Vagina (tissue), 2 donors: ENCODE measurements at regions not wholly inside any gene's neighbourhood (a gene's known extent, or its start where the extent isn't known, plus 50 kb on each side); places are given as distances from the start of the nearest gene placed in this dataset.

Experiments
- POLR2A ChIP-seq, 2 donors: fragments of 450-650 bp; IDR thresholded peaks; one replicate each; pipeline ENCODE4 v1.6.1; 2017; ENCODE audit warnings: antibody characterized with exemption in 2 of 2, mild to moderate bottlenecking in 2 of 2, moderate library complexity in 2 of 2
- POLR2AphosphoS5 ChIP-seq, 2 donors: sonication (generic); formaldehyde crosslinking; IDR thresholded peaks; one replicate each; pipeline ENCODE4 v1.9.0; 2017; ENCODE audit warnings: antibody characterized with exemption in 2 of 2, mild to moderate bottlenecking in 2 of 2, low read depth in 1 of 2; ENCODE audit not compliant: insufficient read depth in 1 of 2
- TF ChIP-seq, protein P1 (sequence below), 3 experiments: fragments of 450-650 bp in 2 of 3; fragments of 200-600 bp in 1 of 3; sonication (generic) in 1 of 3; IDR thresholded peaks; one replicate each; pipeline ENCODE4 v1.5.1; 2017 to 2019; ENCODE audit warnings: antibody characterized with exemption in 3 of 3, mild to moderate bottlenecking in 2 of 3, moderate library complexity in 2 of 3

DNA sequence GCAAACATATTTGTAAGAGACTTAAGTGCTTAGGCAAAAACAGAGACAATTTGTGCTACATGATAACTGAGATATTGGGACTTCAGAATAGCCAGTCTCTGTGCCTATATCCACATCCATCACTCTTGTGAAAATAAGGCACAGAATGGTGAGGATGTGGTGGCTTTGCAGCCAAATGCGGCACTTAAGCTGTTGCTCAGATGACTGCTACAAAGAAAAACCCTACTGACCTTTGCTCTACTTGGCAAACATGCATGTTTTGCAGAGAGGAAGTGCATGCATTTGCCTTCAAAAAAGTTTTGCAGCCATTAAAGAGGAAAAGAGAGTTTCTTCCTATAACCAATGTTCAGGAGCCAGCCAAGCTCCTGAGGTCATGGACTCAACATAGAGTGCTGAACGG, 675.0 kb upstream of the KIRREL3 start:
- no peak for TF ChIP-seq POLR2A (IDR thresholded peaks at IDR 0.05)
- TF ChIP-seq, protein P1, sequence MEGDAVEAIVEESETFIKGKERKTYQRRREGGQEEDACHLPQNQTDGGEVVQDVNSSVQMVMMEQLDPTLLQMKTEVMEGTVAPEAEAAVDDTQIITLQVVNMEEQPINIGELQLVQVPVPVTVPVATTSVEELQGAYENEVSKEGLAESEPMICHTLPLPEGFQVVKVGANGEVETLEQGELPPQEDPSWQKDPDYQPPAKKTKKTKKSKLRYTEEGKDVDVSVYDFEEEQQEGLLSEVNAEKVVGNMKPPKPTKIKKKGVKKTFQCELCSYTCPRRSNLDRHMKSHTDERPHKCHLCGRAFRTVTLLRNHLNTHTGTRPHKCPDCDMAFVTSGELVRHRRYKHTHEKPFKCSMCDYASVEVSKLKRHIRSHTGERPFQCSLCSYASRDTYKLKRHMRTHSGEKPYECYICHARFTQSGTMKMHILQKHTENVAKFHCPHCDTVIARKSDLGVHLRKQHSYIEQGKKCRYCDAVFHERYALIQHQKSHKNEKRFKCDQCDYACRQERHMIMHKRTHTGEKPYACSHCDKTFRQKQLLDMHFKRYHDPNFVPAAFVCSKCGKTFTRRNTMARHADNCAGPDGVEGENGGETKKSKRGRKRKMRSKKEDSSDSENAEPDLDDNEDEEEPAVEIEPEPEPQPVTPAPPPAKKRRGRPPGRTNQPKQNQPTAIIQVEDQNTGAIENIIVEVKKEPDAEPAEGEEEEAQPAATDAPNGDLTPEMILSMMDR (IDR thresholded peaks at IDR 0.05) = no peak
- TF ChIP-seq POLR2AphosphoS5 (IDR thresholded peaks at IDR 0.05; ENCODE audit: insufficient read depth in 1 of 2, low read depth in 1 of 2) = no peak
